LNCaP clone FGC (cell line): ENCODE measurements at regions not wholly inside any gene's neighbourhood (a gene's known extent, or its start where the extent isn't known, plus 50 kb on each side); places are given as distances from the start of the nearest gene placed in this dataset.

Experiments
- DNase-seq: peaks from one replicate; pipeline ENCODE4 v3.0.0-alpha.2; 2011; ENCODE audit warnings: low read depth
- H3K4me3 ChIP-seq: 2 replicates; pipeline ENCODE4 v1.5.1; 2011; ENCODE audit warnings: mild to moderate bottlenecking, low read depth, low read length, control low read depth
- TF ChIP-seq, protein P1 (sequence below): IDR thresholded peaks from 2 replicates; pipeline ENCODE4 v1.5.1; 2012; ENCODE audit warnings: mild to moderate bottlenecking; ENCODE audit not compliant: control insufficient read depth, insufficient read depth; ENCODE audit errors: extremely low read depth

GRCh38 chr18:74023220-74023619, 124.4 kb downstream of the FBXO15 start:
- TF ChIP-seq, protein P1, sequence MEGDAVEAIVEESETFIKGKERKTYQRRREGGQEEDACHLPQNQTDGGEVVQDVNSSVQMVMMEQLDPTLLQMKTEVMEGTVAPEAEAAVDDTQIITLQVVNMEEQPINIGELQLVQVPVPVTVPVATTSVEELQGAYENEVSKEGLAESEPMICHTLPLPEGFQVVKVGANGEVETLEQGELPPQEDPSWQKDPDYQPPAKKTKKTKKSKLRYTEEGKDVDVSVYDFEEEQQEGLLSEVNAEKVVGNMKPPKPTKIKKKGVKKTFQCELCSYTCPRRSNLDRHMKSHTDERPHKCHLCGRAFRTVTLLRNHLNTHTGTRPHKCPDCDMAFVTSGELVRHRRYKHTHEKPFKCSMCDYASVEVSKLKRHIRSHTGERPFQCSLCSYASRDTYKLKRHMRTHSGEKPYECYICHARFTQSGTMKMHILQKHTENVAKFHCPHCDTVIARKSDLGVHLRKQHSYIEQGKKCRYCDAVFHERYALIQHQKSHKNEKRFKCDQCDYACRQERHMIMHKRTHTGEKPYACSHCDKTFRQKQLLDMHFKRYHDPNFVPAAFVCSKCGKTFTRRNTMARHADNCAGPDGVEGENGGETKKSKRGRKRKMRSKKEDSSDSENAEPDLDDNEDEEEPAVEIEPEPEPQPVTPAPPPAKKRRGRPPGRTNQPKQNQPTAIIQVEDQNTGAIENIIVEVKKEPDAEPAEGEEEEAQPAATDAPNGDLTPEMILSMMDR = no peak
- DNase-seq = no peak
- no peak overlapping the region for H3K4me3 ChIP-seq

- H3K4me3 ChIP-seq = no peak overlapping the region
- DNase-seq = no peak
- TF ChIP-seq, protein P1 = no peak
Measured at GRCh38 chr18:74019864-74020263, 127.8 kb downstream of the FBXO15 start.

DNA sequence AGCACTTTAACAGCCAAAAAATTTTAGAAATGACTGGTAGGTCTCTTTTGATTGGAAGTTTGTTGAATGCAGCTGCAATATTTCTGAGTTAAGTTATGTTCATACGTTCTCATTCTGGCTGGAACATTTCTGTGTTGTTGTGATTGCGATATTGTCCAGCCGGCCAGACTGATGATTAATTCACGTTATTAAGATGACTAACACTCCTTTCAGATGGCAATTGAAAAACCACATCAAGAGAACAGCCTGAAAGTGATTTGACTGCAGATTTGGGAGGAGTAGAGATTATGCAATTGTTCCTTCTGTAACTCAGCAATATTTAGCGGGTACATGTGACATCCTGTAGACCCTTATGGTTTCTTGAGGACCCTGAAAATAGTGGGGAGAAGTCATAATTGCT, 133.7 kb downstream of the FBXO15 start:
- no peak for DNase-seq

GRCh38 chr18:74012954-74013630, 134.5 kb downstream of the FBXO15 start:
- TF ChIP-seq, protein P1 = no peak
- no peak for DNase-seq
- no peak overlapping the region for H3K4me3 ChIP-seq

More for the DNA sequence above, 133.7 kb downstream of the FBXO15 start:
- TF ChIP-seq, protein P1 = no peak
- H3K4me3 ChIP-seq = no peak overlapping the region

GRCh38 chr18:74006143-74006542, 141.5 kb downstream of the FBXO15 start:
- no peak overlapping the region for H3K4me3 ChIP-seq
- TF ChIP-seq, protein P1 = no peak
- no peak for DNase-seq

- H3K4me3 ChIP-seq = no peak overlapping the region
- TF ChIP-seq, protein P1 = no peak
Measured at GRCh38 chr18:74005320-74006109, 142.1 kb downstream of the FBXO15 start.

More at GRCh38 chr18:74005320-74006109, 142.1 kb downstream of the FBXO15 start:
- no peak for DNase-seq
